ENCODE measurements at regions not wholly inside any gene's neighbourhood (a gene's known extent, or its start where the extent isn't known, plus 50 kb on each side); places are given as distances from the start of the nearest gene placed in this dataset.
"Not testable (repeated sequence)": the region's sequence is repeated elsewhere in the genome, so short reads cannot be mapped to it uniquely, and the experiment has no call there.

DNA sequence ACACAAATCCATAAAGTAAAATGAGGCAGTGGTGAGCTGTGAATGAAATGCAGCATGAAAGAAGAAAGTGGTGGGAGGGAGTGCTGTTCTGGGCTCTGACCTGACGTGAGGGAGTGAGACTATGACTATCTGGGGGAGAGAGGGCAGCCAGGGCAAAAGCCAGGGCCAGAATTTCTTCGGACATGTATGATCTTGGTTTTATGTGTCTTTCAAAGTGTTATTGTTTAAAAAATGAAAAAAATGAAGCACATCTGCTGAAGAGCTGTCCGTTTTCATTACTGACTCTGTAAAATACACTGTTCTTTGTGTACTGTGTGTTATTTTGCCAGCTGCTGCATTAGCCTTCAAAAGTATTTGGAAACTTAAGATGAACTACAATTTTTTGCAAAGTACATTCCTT lies 70.2 kb upstream of the KLF14 start:
- Histone ChIP-seq H3K9me3 (no peaks in the 10 kb centered on the region), H3K27ac (replicated peaks in 1 of 4) (no peak overlapping the region), H3K4me3 (no peak overlapping the region), H3K36me3 (no peaks in the 10 kb centered on the region), H3K27me3 (peaks cover 0 to 26% (median 0%) of the 10 kb centered on the region in 4 donors), H3K4me1 (no peaks in the 10 kb centered on the region)
- WGBS, result 41% methylated on average over 3 of the region's 3 CpGs
- no peak for DNase-seq (ENCODE audit: extremely low spot score)
- no peak for TF ChIP-seq POLR2AphosphoS5 (IDR thresholded peaks at IDR 0.05)
- no peak for TF ChIP-seq POLR2A (IDR thresholded peaks at IDR 0.05; ENCODE audit: low read depth)
- no peak for TF ChIP-seq CTCF (IDR thresholded peaks at IDR 0.05)
- TF ChIP-seq EP300 (IDR thresholded peaks at IDR 0.05), result no peak
- intact Hi-C loops (cut with DNase I), result no loop called here

- DNase-seq (ENCODE audit: extremely low spot score); H3K9me3 ChIP-seq; H3K27ac ChIP-seq (replicated peaks in 1 of 4); H3K4me3 ChIP-seq; intact Hi-C loops (cut with DNase I); H3K27me3 ChIP-seq; H3K36me3 ChIP-seq; H3K4me1 ChIP-seq: not testable (repeated sequence)
- WGBS, result 85% methylated on average over 4 of the region's 4 CpGs
Observed at GRCh38 chr7:130812819-130813218, 78.8 kb upstream of the KLF14 start.

DNA sequence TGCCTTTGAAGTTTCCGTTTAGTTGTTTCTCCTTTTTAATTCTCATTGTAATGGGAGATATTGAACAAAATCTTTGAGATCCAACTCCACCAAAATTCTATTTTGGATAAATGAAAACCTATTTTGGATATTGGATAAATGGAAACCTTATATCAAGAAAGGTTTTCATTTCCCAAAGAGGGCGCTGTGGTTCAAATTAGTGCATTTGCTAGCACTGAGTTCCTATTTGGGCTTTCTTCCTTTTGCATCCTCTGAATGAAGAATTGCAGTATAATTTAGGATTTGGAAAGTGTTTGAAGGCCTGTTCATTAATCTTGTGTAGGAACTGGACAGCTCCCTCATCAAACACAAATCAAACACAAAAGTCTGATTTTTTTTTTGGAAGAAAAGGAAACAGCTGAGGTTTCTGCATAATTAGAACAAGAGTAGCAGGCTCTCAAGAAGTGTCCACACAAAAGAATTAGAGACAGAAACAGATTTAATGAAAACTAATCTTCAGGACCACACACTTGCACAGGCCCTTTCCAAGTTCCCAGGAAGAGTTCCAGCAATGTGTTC lies 80.8 kb upstream of the KLF14 start:
- H3K36me3 ChIP-seq, result no peaks in the 10 kb centered on the region
- no peaks in the 10 kb centered on the region for H3K27me3 ChIP-seq
- DNase-seq (ENCODE audit: extremely low spot score), result no peak
- no peak overlapping the region for H3K27ac ChIP-seq (replicated peaks in 1 of 4)
- 51% methylated on average over 2 of the region's 2 CpGs for WGBS
- intact Hi-C loops (cut with DNase I), result no loop called here
- TF ChIP-seq CTCF (IDR thresholded peaks at IDR 0.05), result peak; percentile 4 to 35 (median 22)
- TF ChIP-seq POLR2A (IDR thresholded peaks at IDR 0.05; ENCODE audit: low read depth), result no peak
- no peak for TF ChIP-seq POLR2AphosphoS5 (IDR thresholded peaks at IDR 0.05)
- no peak overlapping the region for H3K4me3 ChIP-seq
- peaks cover 0 to 3% (median 0%) of the 10 kb centered on the region in 4 donors for H3K4me1 ChIP-seq
- peaks cover 0 to 2% (median 0%) of the 10 kb centered on the region in 4 donors for H3K9me3 ChIP-seq

DNA sequence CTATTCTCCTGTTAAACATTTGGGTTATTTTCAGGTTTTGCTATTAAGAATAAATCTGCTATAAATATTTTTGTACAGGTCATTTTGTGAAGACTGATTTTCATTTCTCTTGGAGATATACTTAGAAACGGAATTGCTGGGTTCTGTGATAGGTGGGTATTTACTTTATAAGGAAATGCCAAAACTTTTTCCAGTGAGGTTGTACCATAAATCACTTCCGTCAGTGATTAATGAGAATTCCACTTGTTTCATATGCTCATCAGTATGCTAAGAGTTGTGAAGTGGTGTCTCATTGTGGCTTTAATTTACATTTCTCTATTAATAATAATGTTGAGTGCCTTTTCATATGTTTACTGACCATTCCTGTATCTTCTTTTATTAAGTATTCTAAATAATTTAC lies 84.0 kb upstream of the KLF14 start:
- 66% methylated on average over 2 of the region's 2 CpGs for WGBS
- no peak overlapping the region for H3K27ac ChIP-seq (replicated peaks in 1 of 4)
- intact Hi-C loops (cut with DNase I), result no loop called here

GRCh38 chr7:130821864-130822263 lies 87.9 kb upstream of the KLF14 start:
- WGBS, result 90% methylated on average over 3 of the region's 3 CpGs
- H3K4me3 ChIP-seq, result no peak overlapping the region
- H3K27ac ChIP-seq (replicated peaks in 1 of 4), result no peak overlapping the region
- no peaks in the 10 kb centered on the region for H3K27me3 ChIP-seq
- intact Hi-C loops (cut with DNase I), result no loop called here
- H3K36me3 ChIP-seq, result no peaks in the 10 kb centered on the region
- H3K9me3 ChIP-seq, result peaks cover 0 to 21% (median 15%) of the 10 kb centered on the region in 4 donors
- no peak for DNase-seq (ENCODE audit: extremely low spot score)
- TF ChIP-seq POLR2AphosphoS5 (IDR thresholded peaks at IDR 0.05) (no peak), CTCF (IDR thresholded peaks at IDR 0.05) (no peak), EP300 (IDR thresholded peaks at IDR 0.05) (no peak)
- H3K4me1 ChIP-seq, result no peaks in the 10 kb centered on the region

More for the DNA sequence above, 84.0 kb upstream of the KLF14 start:
- Histone ChIP-seq H3K4me3 (no peak overlapping the region), H3K4me1 (peaks cover 0 to 3% (median 0%) of the 10 kb centered on the region in 4 donors), H3K9me3 (peaks cover 0 to 2% (median 0%) of the 10 kb centered on the region in 4 donors), H3K36me3 (no peaks in the 10 kb centered on the region), H3K27me3 (no peaks in the 10 kb centered on the region)
- TF ChIP-seq POLR2A (IDR thresholded peaks at IDR 0.05; ENCODE audit: low read depth) (no peak), POLR2AphosphoS5 (IDR thresholded peaks at IDR 0.05) (no peak), CTCF (IDR thresholded peaks at IDR 0.05) (no peak), EP300 (IDR thresholded peaks at IDR 0.05) (no peak)
- DNase-seq (ENCODE audit: extremely low spot score), result no peak

Measured in esophagus muscularis mucosa (tissue), 4 donors.